Tibial artery (tissue), 4 donors: ENCODE measurements at regions not wholly inside any gene's neighbourhood (a gene's known extent, or its start where the extent isn't known, plus 50 kb on each side); places are given as distances from the start of the nearest gene placed in this dataset.

ENCODE experiments used
- DNase-seq, 2 donors: peaks; one replicate each; pipeline ENCODE4 v3.0.0-alpha.2; 2019
- H3K27ac ChIP-seq, 2 donors: fragments of 200-600 bp; sonication (generic) in 1 of 2; 1 replicate in 1 of 2; 2 replicates in 1 of 2; pipeline ENCODE4 v1.5.1; 2018 to 2019; ENCODE audit warnings: mild to moderate bottlenecking in 1 of 2
- H3K27me3 ChIP-seq, 2 donors: fragments of 200-600 bp; sonication (generic) in 1 of 2; one replicate each; pipeline versions ENCODE4 v1.5.1 to v1.6.0; 2016 to 2019
- H3K36me3 ChIP-seq, 3 donors: fragments of 200-600 bp; sonication (generic) in 2 of 3; one replicate each; pipeline ENCODE4 v1.5.1; 2016 to 2019; ENCODE audit warnings: mild to moderate bottlenecking in 2 of 3
- H3K4me1 ChIP-seq, 4 donors: fragments of 200-600 bp; sonication (generic) in 2 of 4; 1 replicate in 3 of 4; 2 replicates in 1 of 4; pipeline ENCODE4 v1.5.1; 2016 to 2019
- H3K4me3 ChIP-seq, 2 donors: fragments of 200-600 bp; sonication (generic) in 1 of 2; 1 replicate in 1 of 2; 2 replicates in 1 of 2; pipeline ENCODE4 v1.5.1; 2018 to 2019; ENCODE audit warnings: mild to moderate bottlenecking in 2 of 2
- H3K9me3 ChIP-seq, 3 donors: fragments of 200-600 bp; sonication (generic) in 1 of 3; one replicate each; pipeline ENCODE4 v1.5.1; 2016 to 2019
- intact Hi-C: fragments of 100-400 bp; cut with DNase I; formaldehyde crosslinking; loops from one replicate; pipeline ENCODE4 v1.15.0; 2023; ENCODE audit warnings: low total_unique reads
- TF ChIP-seq, protein P1 (sequence below), 2 experiments: fragments of 200-600 bp in 1 of 2; fragments of 450-650 bp in 1 of 2; IDR thresholded peaks; one replicate each; pipeline ENCODE4 v1.5.1; 2017 to 2019; ENCODE audit warnings: antibody characterized with exemption in 2 of 2, mild to moderate bottlenecking in 1 of 2, moderate library complexity in 1 of 2

DNA sequence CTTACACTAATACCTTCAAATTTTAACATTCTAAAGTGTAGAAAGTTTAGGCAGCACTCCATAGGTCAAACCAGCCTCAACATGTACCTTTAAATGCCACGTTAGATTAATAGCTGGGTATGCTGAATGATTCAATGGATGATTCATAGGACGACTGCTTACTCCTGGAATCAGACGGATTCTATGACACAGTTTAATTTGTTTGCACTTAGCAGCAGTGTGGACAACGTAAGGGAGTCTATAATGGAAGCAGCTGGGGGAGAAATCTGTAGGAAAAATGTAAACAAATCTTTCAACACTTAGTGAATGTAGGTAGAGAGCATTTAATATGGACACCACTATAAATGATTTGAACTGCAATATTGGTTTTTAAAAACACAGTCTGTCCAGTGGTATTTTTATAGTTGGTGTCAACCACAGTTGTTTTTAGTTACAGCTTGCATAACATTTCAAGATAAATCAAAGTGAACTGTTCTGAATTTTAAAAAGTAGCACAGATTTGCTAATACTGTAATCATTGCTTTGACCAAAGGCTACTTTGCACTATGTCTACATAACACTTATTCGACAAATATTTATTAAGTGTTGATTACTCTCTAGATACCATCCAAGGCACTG, 701.5 kb upstream of the MEF2C start:
- Histone ChIP-seq H3K36me3 (no peaks in the 10 kb centered on the region), H3K9me3 (peaks cover 0 to 5% (median 0%) of the 10 kb centered on the region in 3 donors), H3K27me3 (no peaks in the 10 kb centered on the region), H3K4me3 (no peak overlapping the region), H3K4me1 (peaks cover 0 to 18% (median 2%) of the 10 kb centered on the region in 4 donors), H3K27ac (no peak overlapping the region)
- no peak for DNase-seq
- intact Hi-C loops, result no loop called here
- TF ChIP-seq, protein P1, sequence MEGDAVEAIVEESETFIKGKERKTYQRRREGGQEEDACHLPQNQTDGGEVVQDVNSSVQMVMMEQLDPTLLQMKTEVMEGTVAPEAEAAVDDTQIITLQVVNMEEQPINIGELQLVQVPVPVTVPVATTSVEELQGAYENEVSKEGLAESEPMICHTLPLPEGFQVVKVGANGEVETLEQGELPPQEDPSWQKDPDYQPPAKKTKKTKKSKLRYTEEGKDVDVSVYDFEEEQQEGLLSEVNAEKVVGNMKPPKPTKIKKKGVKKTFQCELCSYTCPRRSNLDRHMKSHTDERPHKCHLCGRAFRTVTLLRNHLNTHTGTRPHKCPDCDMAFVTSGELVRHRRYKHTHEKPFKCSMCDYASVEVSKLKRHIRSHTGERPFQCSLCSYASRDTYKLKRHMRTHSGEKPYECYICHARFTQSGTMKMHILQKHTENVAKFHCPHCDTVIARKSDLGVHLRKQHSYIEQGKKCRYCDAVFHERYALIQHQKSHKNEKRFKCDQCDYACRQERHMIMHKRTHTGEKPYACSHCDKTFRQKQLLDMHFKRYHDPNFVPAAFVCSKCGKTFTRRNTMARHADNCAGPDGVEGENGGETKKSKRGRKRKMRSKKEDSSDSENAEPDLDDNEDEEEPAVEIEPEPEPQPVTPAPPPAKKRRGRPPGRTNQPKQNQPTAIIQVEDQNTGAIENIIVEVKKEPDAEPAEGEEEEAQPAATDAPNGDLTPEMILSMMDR (IDR thresholded peaks at IDR 0.05), result no peak

DNA sequence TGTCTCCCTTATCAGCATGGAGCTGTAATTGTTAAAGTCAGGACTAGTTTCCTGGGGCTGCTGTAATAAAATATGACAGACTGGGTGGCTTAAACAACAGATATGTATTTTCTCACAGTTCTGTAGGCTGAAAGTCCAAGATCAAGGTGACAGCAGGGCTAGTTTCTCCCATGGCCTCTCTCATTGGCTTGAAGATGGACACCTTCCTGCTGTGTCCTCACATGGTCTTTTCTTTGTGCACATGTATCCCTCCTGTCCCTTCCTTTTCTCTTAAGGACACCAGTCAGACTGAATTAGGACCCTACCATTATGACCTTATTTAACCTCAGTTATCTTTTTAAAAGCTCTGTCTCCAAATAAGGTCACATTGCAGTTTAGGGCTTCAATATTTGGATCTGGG, 700.5 kb upstream of the MEF2C start:
- H3K4me3 ChIP-seq, result no peak overlapping the region
- no peaks in the 10 kb centered on the region for H3K27me3 ChIP-seq
- H3K36me3 ChIP-seq, result no peaks in the 10 kb centered on the region
- intact Hi-C loops, result no loop called here
- H3K27ac ChIP-seq, result no peak overlapping the region
- no peak for DNase-seq
- H3K4me1 ChIP-seq, result peaks cover 0 to 18% (median 2%) of the 10 kb centered on the region in 4 donors
- H3K9me3 ChIP-seq, result peaks cover 0 to 5% (median 0%) of the 10 kb centered on the region in 3 donors
- TF ChIP-seq, protein P1 (IDR thresholded peaks at IDR 0.05), result no peak

DNA sequence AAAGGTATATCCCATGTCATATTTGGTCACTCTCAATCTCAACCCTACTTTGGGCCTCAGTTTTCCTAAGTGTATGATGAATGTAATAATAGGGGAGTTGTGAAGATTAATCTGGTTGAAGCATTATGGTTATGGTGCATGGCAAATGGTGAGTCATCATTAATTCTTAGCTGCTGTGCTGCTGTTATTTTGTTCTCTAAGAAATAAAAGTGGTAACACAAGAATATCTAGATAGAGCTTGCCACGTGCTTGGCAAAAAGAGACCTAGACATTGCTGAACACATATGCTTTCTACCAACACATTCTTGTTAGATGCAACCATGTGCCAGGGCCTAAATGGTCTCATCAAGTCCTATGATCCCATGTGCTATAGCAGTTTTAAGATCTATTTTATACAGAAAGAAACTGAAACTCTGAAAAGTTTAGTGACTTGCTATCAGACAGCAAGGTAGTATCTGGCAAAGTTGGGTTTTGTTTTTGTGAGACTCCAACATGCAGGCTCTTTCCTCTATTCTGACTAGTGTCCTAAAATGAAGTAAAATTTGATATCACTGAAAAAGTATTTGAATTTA, 699.9 kb upstream of the MEF2C start:
- Histone ChIP-seq H3K4me3 (no peak overlapping the region), H3K27ac (no peak overlapping the region)
- TF ChIP-seq, protein P1 (IDR thresholded peaks at IDR 0.05), result no peak

DNA sequence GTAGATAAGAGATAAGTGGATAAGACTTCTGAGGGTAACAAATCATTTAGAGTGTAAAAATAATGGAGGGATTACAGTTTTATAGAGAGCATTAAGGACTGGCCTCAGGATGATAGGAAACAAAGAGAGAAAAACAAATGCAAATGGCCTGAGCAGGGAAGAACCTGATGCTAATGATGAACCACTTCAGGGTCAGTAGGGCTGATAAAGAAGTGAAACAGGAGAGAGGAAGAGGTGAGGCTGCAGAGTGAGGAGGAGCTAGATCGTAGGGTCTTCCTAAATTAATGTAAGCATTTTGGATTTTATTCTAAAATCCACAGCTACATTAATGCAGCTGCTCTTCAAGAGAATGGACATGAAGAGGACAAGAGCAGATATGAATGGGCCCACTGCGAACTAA, 698.0 kb upstream of the MEF2C start:
- Histone ChIP-seq H3K4me3 (no peak overlapping the region), H3K36me3 (no peaks in the 10 kb centered on the region), H3K27me3 (no peaks in the 10 kb centered on the region), H3K27ac (no peak overlapping the region), H3K4me1 (peaks cover 0 to 18% (median 2%) of the 10 kb centered on the region in 4 donors), H3K9me3 (peaks cover 0 to 5% (median 0%) of the 10 kb centered on the region in 3 donors)
- TF ChIP-seq, protein P1 (IDR thresholded peaks at IDR 0.05), result no peak
- DNase-seq, result no peak
- intact Hi-C loops, result no loop called here

More for the DNA sequence above, 699.9 kb upstream of the MEF2C start:
- intact Hi-C loops, result no loop called here
- Histone ChIP-seq H3K36me3 (no peaks in the 10 kb centered on the region), H3K27me3 (no peaks in the 10 kb centered on the region), H3K4me1 (peaks cover 0 to 18% (median 2%) of the 10 kb centered on the region in 4 donors), H3K9me3 (peaks cover 0 to 5% (median 0%) of the 10 kb centered on the region in 3 donors)
- no peak for DNase-seq

DNA sequence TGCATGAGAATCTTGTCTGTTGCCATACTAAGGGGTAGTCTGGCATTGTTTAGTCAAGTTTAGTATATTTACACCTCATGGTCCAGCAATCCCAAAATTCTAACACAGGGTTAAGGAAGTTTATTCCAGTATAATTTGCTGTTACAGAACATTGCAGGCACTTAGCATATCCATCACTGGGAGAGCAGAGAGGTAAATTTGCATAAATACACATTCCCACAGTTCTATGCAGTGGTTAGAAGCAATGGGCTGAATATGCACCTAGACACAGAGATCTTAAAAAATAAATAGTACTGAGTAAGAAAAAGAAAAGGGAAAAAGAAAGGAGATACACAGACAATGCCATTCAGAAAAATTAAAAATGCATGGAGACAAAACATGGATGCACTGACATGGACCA, 692.3 kb upstream of the MEF2C start:
- Histone ChIP-seq H3K4me3 (no peak overlapping the region), H3K27ac (no peak overlapping the region), H3K4me1 (no peaks in the 10 kb centered on the region), H3K27me3 (no peaks in the 10 kb centered on the region), H3K9me3 (no peaks in the 10 kb centered on the region), H3K36me3 (no peaks in the 10 kb centered on the region)
- TF ChIP-seq, protein P1 (IDR thresholded peaks at IDR 0.05), result no peak
- no peak for DNase-seq
- intact Hi-C loops, result no loop called here
